Gastrocnemius medialis (tissue), 4 donors: ENCODE measurements at regions not wholly inside any gene's neighbourhood (a gene's known extent, or its start where the extent isn't known, plus 50 kb on each side); places are given as distances from the start of the nearest gene placed in this dataset.

Experiments
- CTCF ChIP-seq, 5 experiments: fragments of 450-650 bp in 3 of 5; fragments of 200-600 bp in 2 of 5; sonication (generic) in 2 of 5; IDR thresholded peaks in 4 of 5; conservative IDR thresholded peaks in 1 of 5; 1 replicate in 4 of 5; 2 replicates in 1 of 5; pipeline ENCODE4 v1.5.1; 2016 to 2019; ENCODE audit warnings: antibody characterized with exemption in 5 of 5, mild to moderate bottlenecking in 3 of 5, moderate library complexity in 3 of 5
- POLR2A ChIP-seq, 2 donors: fragments of 450-650 bp; IDR thresholded peaks; one replicate each; pipeline ENCODE4 v1.6.1; 2017; ENCODE audit warnings: antibody characterized with exemption in 2 of 2, mild to moderate bottlenecking in 2 of 2, moderate library complexity in 2 of 2

DNA sequence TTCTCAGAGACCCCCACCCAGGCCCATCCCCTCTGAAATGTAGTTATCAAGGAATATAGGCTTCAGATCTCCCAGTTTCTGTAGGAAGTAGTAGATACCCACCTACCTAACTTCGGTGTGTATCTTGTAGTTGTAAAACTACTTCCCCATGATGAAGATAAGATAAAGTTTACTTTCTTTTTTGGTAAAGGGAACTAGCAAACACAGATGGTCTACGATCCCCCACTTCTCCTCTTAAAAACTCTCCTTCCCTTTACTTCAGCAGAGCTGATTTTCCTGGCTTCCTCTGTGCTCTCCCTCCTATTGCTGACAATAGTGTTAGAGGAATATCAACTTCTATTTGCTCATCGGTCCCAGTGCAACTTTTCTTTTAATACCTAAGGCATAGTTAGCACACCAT is 395.2 kb downstream of the RPL10L start:
- TF ChIP-seq CTCF (IDR thresholded peaks at IDR 0.05 in 4 of 5, conservative IDR thresholded peaks at IDR 0.05 in 1 of 5) (no peak), POLR2A (IDR thresholded peaks at IDR 0.05) (no peak)
